ENCODE measurements at regions not wholly inside any gene's neighbourhood (a gene's known extent, or its start where the extent isn't known, plus 50 kb on each side); places are given as distances from the start of the nearest gene placed in this dataset.
A peak's percentile ranks its signal among the peaks of the same experiment; 100 is the strongest.
"Not testable (repeated sequence)": the region's sequence is repeated elsewhere in the genome, so short reads cannot be mapped to it uniquely, and the experiment has no call there.

DNA sequence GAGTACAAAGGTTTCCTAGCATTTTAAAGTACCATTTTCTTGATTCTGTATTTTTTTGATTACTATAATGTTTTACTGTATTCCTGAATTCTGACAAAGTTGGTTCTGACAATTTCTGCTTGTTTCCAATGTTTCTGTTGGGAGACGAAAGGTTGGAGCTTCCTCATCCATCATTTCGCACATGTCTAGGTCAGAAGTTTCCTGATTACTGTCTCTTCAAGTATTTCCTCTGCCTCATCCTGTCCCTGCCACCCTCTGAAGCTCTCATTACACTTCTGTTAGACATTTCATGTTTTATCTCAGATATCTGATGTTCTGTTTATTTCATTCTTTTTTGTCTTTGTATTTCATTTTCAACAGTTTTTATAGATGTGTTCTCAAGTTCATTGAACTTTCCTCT is 895.8 kb downstream of the TSN start:
- DNase-seq (ENCODE audit: low spot score) = no peak

DNA sequence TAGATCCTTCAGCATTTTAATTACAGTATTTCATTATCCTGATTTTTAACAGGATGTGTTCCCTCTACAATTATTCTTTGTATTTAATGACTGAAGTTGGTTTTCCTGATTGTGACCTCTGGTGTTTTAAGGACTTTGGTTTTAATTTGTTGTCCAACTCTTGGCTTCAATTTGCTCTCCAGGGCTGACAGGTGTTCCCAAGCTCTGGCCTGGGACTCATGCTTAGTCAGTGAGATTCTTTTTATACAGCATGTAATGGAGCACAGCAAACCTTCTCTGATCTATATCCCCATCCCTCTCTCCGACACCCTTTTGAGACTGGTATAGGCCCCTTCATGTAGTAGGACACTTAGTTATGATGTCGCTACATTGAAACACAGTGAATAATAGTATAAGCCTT is 896.3 kb downstream of the TSN start:
- no peak for DNase-seq (ENCODE audit: low spot score)

DNA sequence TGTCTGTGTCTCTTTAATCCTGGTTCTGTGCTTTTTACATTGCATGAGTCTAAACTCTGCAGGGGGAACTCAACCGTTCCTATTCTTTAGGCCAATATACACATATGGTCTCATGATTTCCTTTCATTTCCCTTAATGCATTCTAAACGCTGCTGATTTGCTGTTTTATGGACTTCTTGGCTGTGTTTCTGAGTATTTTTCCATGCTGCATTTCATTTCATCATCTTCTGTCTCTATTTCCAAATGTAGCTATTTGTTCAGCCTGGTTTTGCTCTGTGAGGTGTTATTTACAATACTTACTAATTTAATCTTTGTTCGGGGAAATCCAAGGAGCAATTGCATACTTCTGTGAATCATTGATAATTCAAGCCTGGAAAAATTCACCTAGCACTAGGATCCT is 897.2 kb downstream of the TSN start:
- no peak for DNase-seq (ENCODE audit: low spot score)

DNA sequence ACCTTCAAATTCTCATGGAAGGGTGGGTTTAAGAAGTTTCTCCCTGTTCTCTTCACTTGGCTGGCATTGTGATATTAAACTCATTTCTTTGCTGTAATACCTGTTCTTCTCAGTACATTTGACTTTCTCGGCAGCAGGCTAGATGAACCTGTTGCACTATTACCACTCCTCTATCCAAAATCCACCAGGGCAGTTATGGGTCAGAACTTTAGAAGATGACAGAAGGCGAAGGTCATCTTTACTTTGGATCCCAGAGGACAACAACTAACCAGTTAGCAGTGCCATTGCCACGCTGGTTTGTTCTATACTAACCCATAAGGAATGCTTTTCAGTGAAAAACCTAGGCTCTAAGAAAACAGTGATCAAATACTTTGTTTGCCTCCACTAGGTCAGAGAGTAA is 901.0 kb downstream of the TSN start:
- no peak for DNase-seq (ENCODE audit: low spot score)

DNA sequence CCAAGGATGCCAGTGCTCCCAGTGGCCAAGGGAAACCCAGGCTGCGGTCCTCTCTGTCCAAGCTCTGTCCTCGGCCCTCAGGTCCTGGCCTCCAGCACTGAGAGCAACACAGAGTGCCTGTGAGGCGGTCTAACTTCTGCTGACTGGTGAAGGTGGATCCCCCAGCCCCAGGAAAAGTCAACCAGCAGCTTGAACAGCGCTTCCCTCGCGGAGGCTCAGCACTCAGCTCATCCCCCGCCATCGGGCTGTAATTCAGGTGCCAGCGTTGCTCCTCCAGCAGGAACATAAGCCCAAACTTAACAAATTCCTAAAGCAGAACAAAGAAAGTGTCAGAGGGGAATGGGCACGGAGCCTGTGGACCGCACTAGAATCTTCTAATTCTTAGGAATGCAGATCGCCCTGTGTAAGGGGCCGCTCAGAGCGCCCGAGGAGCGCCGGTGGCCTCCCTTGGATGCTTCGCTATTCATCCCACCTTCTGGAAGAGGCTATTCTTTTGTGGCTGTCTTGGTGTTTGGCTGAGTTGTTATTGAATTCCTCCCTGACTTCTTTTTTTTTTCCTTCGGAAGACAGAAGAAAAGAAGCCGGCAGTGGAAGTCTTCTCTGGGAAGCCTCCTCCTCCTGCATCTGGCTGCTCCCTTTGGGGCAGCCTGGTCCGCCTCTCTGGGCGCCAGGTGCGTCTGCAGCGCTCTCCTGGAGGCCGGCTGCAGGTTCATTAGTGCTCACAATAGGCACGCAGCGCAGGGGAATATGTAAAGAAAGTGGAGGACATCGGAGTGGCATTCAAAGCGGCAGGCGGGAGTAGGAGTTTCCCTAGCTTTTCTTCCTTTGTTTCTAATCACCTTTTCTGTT is 905.6 kb downstream of the TSN start:
- peak; percentile 60 for DNase-seq (ENCODE audit: low spot score)

DNA sequence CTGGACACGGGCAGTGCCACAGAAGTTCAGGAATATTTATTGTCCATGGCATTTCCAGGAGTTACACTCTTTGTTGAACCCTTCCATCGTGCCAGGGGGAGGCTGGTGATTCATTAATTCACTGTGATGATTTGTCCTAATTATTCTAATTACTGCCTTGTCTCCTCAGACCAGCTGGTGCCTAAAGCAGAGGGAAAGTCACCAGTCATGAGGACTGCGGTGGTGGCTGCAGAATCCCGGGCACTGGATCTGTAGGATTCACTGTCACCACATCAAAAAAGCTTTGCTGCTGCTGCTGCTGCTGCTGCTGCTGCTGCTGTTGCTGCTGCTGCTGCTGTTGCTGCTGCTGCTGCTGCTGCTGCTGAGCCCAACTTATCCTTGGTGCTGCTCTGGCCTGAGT is 908.2 kb downstream of the TSN start:
- no peak for DNase-seq (ENCODE audit: low spot score)

DNA sequence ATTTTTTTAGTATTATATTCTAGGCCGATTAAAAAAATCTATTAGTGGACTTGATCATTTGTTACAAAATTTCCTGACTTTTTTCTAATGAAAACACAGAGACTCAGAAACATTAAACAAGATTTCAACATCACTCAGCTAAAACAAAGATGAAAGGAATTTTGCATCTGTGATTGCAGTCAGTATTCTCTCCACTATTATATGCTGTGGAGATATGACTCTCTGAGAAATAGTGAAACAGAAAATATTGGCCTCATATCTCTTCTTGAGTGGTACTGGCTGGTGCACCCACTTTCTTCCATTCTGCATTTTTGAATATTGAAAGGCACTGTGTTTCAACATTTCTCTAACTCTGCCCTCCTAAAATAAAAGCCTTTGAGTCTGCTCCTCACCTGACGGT is 914.2 kb downstream of the TSN start:
- DNase-seq (ENCODE audit: low spot score) = no peak

DNA sequence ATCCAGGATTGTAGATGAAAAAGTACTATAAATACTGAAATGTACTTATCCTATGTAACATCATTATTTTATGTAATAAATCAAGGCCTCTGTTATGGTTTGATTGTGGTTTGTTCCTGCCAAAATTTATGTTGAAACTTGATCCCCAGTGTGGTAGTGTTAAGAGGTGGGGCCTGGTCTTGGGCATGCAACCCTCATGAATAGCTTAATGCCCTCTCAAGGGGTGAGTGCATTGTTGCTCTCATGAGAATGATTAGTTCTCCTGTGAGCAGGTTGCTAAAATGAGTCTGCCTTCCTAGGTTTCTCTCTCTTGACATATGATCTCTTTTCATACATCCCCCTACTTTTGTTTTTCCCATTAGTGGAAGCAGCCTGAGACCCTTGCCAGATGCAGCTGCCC is 915.4 kb downstream of the TSN start:
- no peak for DNase-seq (ENCODE audit: low spot score)

DNA sequence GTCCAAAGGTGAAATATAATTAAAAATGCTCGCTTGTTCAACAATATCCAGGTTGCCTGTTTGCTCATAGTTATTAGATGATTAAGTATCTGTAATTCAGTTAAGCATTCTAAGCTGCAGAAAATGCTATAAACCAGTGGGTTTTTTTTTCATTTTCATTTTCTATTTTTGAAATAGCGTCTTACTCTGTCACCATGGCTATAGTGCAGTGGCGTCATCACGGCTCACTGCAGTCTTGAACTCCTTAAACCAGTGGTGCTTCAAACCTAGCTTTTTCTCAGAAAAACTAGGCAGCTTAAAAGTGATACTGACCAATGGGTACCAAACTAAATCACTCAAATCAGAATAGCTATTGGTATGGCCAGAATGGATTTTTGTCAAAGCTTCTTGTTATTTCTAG is 925.2 kb downstream of the TSN start:
- DNase-seq (ENCODE audit: low spot score) = no peak

DNA sequence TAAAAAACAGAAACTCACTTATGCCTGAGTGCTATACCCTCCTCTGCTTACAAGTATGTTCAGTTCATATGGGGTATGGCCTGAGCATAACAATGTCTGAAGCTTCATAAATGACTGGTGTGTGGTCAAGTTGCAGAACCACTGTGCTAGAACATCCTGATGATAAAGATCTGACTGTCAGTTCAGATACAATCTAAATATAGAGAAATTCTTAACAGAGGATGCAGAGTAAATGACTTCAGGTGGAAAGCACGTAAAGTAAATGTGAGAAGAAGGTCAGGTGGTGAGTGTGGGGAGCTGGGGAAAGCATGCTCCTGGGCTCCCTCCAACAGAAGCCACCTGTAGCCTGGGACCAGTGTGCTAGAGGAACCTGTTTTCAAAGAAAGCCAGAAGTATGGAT is 926.2 kb downstream of the TSN start:
- DNase-seq (ENCODE audit: low spot score) = no peak

DNA sequence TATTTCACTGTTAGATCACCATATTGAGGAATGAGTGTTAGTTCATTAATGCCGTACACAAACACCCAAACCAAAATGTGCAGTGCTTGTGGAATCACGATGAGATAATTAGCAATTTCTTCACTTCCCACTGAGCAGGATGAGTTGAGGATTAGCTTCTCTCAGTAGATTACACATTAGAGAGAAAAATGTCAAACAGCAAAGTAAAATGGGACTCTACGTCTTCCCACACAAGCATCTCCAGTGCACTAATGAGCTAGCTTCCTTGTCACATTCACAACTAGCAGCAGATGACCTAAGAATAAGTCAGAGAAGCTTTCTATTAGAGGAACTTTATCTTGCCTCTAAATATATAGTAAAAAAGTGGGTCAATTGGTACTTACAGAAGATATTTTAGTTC is 926.9 kb downstream of the TSN start:
- no peak for DNase-seq (ENCODE audit: low spot score)

DNA sequence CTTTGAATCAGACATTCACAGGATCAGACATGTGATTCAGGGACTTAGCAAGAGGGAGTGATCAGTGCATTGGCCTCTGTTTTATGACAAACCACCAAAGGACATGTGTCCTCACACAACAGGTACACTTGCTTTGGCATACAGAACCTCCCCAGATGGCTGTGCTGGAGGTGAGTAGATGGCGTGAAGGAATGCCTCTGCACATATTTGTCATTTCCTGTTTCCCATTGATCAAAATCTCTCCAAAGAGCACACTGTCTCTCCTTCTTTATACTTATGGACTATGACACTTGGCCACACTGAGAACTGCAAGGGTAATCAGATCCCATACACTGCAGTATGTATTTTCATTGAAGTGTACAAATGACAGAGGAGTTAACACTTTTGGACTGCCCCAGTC is 927.6 kb downstream of the TSN start:
- DNase-seq (ENCODE audit: low spot score) = no peak

DNA sequence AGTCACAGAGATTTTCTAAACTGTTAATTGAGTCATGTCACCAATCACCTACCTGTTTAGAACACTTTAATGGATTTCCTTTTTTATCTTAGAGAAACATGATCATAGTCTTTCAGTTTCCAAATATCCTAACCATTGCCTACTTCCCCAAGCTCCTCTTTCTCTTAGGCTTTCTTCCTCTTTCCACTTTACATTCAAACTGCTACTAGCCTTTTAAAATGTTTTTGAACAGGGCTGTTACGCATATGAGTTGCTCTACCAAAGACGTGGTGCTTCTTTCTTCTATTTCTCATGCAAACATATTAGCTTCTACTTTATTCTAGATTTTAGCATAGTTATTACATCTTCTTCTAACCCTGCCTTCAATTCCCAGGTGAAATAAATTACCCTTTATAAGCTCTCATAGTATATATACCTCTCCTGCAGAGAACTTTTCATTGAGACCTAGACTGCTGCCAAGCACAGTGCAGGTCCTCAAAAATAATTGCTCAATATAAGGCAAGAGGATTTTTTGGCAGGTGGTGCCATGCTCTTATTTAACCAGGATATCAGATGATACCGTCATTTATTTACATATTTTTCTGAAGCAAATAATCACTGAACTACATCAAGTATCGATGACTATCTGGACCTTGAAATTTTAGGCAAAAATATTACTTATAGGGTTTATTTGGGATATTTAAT is 937.1 kb downstream of the TSN start:
- no peak for DNase-seq (ENCODE audit: low spot score)

DNA sequence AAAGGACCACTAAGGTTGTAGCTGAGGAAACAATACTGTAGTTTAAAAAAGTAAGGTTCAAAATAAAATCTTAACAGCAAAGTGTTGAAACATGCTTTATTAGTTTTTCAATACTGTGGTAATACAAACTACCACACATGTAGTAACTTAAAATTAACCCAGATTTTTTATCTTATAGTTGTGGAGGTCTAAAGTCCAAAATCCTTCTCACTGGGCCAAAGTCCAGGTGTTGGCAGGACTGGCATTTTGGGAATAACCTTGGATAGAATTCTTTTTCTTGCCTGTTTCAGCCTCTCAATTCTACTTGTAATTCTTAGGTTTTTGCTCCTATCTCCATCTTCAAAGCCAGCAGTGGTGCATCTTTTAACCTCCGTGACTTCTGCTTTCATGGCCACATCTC is 942.0 kb downstream of the TSN start:
- DNase-seq (ENCODE audit: low spot score) = no peak

DNA sequence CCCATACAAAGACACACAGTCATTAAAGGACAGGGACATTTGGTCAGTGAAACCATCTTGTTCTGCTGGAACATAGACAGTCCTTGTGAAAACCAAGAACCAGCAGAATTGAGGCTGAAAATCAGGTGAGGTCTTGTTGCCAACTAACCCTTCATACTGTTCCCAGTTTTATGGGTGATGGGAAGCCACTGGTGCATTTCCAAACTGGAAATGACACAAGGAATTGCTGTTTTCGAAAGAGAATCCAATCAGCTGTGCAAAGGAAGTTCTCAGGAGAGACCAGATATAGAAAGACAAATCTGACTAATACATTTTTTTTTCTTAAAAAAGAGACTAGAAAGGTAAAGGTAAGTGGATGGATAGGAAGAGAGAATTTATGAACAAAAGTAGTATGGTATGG is 948.2 kb downstream of the TSN start:
- DNase-seq (ENCODE audit: low spot score) = no peak

DNA sequence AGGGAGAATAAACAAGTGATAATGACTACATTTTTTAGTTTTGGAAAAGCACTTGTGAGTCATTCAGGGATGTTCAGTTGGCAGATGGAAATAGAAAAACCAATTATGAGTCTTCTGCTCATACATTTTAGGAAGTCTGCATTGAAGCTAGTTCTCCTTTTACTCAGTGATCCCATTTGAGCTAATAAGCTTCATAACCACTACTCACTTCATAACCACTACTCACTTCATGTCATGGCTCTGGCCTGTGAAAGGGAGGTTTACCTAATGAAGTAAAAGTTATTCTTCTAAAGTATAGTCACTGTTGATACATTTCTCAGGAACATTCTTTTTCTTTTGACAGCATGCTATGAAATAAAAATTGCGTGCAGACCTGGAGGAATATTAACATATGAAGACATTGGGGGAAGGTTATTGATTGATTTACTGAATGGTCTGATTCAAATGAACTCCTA is 948.7 kb downstream of the TSN start:
- DNase-seq (ENCODE audit: low spot score) = no peak

DNA sequence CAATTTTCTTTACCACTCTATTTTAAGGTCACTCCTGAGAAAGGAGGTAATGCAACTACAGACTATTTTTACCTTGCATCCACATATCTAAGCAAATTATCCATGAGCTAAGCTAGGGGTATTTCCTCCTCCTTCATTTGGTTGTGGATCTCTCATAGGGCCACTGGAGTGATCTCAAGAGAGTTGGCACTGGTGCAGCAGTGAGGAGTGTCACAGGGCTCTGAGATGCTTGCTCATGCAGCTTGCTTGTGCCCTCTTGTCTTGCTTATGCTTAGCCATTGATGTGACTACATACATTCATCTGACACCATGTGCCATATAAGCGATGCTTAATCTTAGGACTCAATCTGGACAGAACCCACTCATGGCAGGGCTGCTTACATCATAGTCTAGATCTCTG is 950.3 kb downstream of the TSN start:
- DNase-seq (ENCODE audit: low spot score) = no peak

DNA sequence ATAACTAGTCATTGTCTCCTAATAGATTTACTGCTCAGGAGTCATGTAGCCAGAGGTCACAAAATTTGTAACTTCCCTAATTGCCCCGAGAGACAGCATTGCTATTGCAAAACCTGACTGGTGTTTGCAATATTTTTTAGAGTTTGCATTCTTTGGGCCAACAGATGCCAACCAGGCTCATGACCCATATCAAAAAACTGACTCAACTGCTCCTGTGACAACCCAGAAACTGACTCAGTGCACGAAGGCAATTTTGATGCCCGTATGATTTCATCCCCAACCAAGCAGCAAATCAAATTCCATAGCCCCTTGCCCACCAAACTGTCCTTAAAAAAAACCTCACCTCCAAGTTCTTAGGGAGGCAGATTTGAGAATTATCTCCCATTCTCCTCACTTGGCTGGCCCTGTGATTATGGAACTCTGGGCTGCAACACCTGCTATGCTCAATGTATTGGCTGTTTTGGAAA is 951.3 kb downstream of the TSN start:
- no peak for DNase-seq (ENCODE audit: low spot score)

DNA sequence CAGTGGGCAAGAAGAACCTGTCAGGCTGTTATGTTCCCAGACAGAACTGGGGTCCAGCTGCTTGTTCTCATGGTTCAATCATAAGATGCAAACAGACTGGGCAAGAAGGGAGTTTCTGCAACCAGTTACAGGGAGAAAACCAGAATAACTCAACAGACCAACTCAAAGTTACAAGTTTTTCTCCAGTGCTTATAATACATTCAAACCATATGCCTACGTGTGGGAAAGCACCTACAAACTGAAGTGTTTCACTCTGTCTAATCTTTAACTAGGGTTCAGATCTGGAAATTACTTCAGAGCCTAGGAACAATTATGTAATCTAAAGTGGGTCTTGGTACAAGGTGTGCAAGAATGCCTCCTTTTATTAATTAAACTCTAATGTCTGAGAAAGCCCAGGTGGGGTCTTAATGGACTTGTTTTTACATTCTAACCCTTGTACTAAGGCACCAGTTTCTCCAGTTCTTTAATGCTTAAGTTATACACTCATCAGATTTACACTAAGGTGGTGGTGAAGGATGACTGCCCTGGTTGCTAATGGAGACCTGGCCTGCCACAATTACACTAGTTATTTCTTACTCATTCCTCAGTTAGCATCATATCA is 951.9 kb downstream of the TSN start:
- DNase-seq (ENCODE audit: low spot score) = no peak

DNA sequence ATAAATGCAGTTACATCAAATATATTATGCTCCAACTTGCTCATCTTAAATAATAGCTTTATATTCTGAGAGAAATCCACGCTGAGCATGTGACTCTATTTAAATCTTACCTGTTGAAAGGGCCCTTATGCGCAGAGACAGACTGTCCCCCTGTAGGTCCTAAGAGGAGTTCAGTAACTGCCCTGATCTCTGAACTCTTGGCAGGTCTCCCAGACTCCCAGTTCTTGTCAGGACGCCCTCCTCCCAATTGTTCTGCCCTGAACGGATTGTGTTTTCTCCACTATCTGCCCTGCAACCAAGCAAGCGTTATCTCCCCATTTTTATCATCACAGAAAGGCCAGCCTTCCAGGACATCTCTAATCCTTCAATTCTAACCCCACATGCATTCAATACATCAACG is 954.6 kb downstream of the TSN start:
- no peak for DNase-seq (ENCODE audit: low spot score)

DNA sequence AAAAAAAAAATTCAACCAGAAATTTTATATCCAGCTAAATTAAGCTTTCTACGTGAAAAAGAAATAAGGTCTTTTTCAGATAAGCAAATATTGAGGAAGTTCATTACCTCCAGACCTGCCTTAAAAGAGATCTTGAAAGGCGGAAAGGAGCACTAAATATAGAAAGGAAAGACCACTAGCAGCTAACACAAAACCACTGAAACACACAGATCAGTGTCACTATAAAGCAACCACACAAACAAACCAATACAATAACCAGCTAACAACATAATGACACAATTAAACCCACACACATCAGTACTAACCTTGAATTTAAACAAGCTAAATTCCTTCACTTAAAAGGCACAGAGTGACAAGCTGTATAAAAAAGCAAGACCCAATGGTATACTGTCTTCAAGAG is 958.3 kb downstream of the TSN start:
- DNase-seq (ENCODE audit: low spot score) = no peak

DNA sequence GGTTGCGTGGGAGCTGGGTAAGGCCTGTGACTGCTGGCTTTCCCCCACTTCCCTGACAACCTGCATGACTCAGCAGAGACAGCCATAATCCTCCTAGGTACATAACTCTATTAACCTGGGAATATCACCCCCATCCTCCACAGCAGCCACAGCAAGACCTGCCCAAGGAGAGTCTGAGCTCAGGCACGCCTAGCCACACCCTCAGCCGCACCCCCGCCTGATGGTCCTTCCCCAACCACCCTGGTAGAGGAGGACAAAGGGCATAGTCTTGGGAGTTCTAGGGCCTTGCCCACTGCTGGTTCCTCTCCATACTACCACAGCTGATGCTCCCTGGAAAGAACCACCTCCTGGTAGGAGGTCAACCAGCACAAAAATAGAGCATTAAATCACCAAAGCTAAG is 965.4 kb downstream of the TSN start:
- not testable (repeated sequence) for DNase-seq (ENCODE audit: low spot score)

DNA sequence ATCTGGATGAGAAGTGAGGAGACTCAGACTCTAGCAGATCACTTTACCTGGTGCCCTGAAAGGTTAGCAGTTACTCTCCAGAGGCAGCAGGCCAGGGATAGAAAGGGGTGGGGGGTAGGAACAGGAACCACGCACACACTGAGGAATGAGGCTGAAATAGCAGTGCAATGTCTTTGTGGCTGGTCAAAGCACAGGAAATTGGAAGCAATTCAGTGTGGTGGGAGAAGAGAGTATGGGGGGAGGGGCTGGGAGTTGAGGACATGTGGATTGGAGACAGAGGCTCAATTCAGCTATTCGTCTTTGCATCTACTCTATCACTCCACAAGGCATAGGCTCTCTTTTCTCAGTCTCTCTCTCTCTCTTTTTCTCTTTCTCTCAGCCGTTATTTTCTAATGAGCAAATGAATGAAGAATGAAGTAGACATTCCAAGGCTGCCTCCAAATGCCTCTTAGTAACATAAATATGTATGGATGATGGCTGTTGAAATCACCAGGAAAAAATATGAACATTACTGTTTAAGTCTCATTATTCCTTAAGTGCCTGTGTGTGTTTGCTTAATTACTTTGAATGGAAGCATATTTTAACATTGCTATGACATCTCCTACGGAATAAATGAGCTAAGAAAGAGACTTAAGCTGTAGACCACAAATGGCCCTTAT is 979.4 kb downstream of the TSN start:
- DNase-seq (ENCODE audit: low spot score) = no peak

Measured in ecto neural progenitor cell (in vitro differentiated cells).